ENCODE measurements at regions not wholly inside any gene's neighbourhood (a gene's known extent, or its start where the extent isn't known, plus 50 kb on each side); places are given as distances from the start of the nearest gene placed in this dataset.

- no peak for DNase-seq
Measured at GRCh38 chr9:135009794-135010585, 77.5 kb upstream of the OLFM1 start.

GRCh38 chr9:135010586-135010860 lies 76.9 kb upstream of the OLFM1 start:
- DNase-seq: no peak

GRCh38 chr9:135010921-135011320 lies 76.5 kb upstream of the OLFM1 start:
- no peak for DNase-seq

GRCh38 chr9:135012166-135012565 lies 75.3 kb upstream of the OLFM1 start:
- DNase-seq: no peak

GRCh38 chr9:135014311-135015010 lies 73.0 kb upstream of the OLFM1 start:
- no peak for DNase-seq

GRCh38 chr9:135015096-135015495 lies 72.4 kb upstream of the OLFM1 start:
- no peak for DNase-seq

GRCh38 chr9:135015565-135015964 lies 71.9 kb upstream of the OLFM1 start:
- no peak for DNase-seq

GRCh38 chr9:135016037-135016640 lies 71.3 kb upstream of the OLFM1 start:
- no peak for DNase-seq

- DNase-seq: no peak
Measured at GRCh38 chr9:135016876-135017275, 70.6 kb upstream of the OLFM1 start.

- no peak for DNase-seq
Measured at GRCh38 chr9:135017899-135018298, 69.6 kb upstream of the OLFM1 start.

- DNase-seq: no peak
Measured at GRCh38 chr9:135018306-135018915, 69.1 kb upstream of the OLFM1 start.

GRCh38 chr9:135019224-135019623 lies 68.2 kb upstream of the OLFM1 start:
- DNase-seq: no peak

- DNase-seq: no peak
Measured at GRCh38 chr9:135020481-135021392, 66.7 kb upstream of the OLFM1 start.

- no peak for DNase-seq
Measured at GRCh38 chr9:135021393-135021789, 66.1 kb upstream of the OLFM1 start.

- DNase-seq: no peak
Measured at GRCh38 chr9:135022191-135022870, 65.1 kb upstream of the OLFM1 start.

- DNase-seq: no peak
Measured at GRCh38 chr9:135023088-135023785, 64.2 kb upstream of the OLFM1 start.

GRCh38 chr9:135023786-135024405 lies 63.6 kb upstream of the OLFM1 start:
- DNase-seq: no peak

GRCh38 chr9:135029463-135029862 lies 58.0 kb upstream of the OLFM1 start:
- DNase-seq: no peak

GRCh38 chr9:135029871-135030565 lies 57.5 kb upstream of the OLFM1 start:
- no peak for DNase-seq

GRCh38 chr9:135030566-135031226 lies 56.8 kb upstream of the OLFM1 start:
- DNase-seq: no peak
